ENCODE measurements at regions not wholly inside any gene's neighbourhood (a gene's known extent, or its start where the extent isn't known, plus 50 kb on each side); places are given as distances from the start of the nearest gene placed in this dataset.

DNA sequence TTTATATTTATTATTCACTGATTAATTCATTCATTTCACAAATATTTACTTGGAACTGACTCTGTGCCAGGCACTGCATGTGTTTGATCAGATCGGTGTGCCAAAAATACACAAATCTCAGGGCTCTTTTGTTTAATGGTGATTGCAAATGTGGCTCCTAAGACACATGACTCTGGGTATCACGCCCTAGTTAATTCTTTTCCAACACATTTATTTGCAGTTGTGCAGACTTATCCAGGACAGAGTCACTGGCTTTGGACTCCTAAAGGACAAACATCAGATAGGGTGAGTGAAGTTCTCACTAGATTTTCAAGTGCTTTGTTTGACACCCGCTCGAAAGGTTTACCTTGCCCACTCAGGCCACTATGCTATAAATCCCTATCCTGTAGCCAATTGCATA lies 335.5 kb downstream of the BARHL2 start:
- TF ChIP-seq EP300 (IDR thresholded peaks at IDR 0.05) (no peak), POLR2A (IDR thresholded peaks at IDR 0.05) (no peak)
